T-cell (primary cell): ENCODE measurements at regions not wholly inside any gene's neighbourhood (a gene's known extent, or its start where the extent isn't known, plus 50 kb on each side); places are given as distances from the start of the nearest gene placed in this dataset.
A peak's percentile ranks its signal among the peaks of the same experiment; 100 is the strongest.

Experiments used
- ATAC-seq, 4 experiments: fragments of 200-7000 bp in 3 of 4; fragments of 150-1000 bp in 1 of 4; cut with Tn5 transposase; replicated peaks in 1 of 4; 1 replicate in 3 of 4; 2 replicates in 1 of 4; pipeline ENCODE4 v1.10.0; 2021; ENCODE audit warnings: moderate library complexity in 3 of 4, mild to moderate bottlenecking in 2 of 4, moderate number of reproducible peaks in 1 of 4
- CTCF ChIA-PET, 2 donors: fragments of 300-600 bp; sonication (Branson Sonifier 250); formaldehyde crosslinking; loops; one replicate each; lab custom pipeline; 2022; ENCODE audit warnings: antibody characterized with exemption in 2 of 2; lab: Charles Lee
- POLR2A ChIA-PET, 2 donors: fragments of 300-600 bp; sonication (Branson Sonifier 250); formaldehyde crosslinking; loops; one replicate each; lab custom pipeline; 2022; ENCODE audit warnings: antibody characterized with exemption in 2 of 2; lab: Charles Lee
- DNase-seq, 35 experiments: peaks; one replicate each; pipeline versions ENCODE4 v3.0.0 to v3.0.0-alpha.2; 2013 to 2023
- H3K27ac ChIP-seq: one replicate; pipeline ENCODE4 v1.5.1; 2013; ENCODE audit warnings: low read length
- H3K27me3 ChIP-seq, 2 experiments: replicated peaks in 1 of 2; 1 replicate in 1 of 2; 2 replicates in 1 of 2; pipeline versions ENCODE4 v1.6.1 to v1.7.0; 2013; ENCODE audit warnings: low read length in 1 of 2, mixed read lengths in 1 of 2; ENCODE audit not compliant: control insufficient read depth in 2 of 2, insufficient read depth in 2 of 2; ENCODE audit errors: extremely low read depth in 1 of 2
- H3K36me3 ChIP-seq, 2 donors: 1 replicate in 1 of 2; 2 replicates in 1 of 2; pipeline versions ENCODE4 v1.6.1 to v1.7.0; 2013; ENCODE audit warnings: low read length in 1 of 2; ENCODE audit not compliant: control insufficient read depth in 2 of 2, insufficient read depth in 1 of 2; ENCODE audit errors: extremely low read depth in 1 of 2
- H3K4me1 ChIP-seq, 2 experiments: 1 replicate in 1 of 2; 2 replicates in 1 of 2; pipeline versions ENCODE4 v1.6.1 to v1.7.0; 2013; ENCODE audit warnings: low read length in 2 of 2, mixed read lengths in 1 of 2; ENCODE audit not compliant: insufficient read depth in 2 of 2, control insufficient read depth in 1 of 2; ENCODE audit errors: extremely low read depth in 1 of 2
- H3K4me3 ChIP-seq, 2 donors: 1 replicate in 1 of 2; 2 replicates in 1 of 2; pipeline versions ENCODE4 v1.5.1 to v1.7.0; 2013; ENCODE audit warnings: mild to moderate bottlenecking in 2 of 2, low read length in 1 of 2, moderate library complexity in 1 of 2; ENCODE audit not compliant: control insufficient read depth in 1 of 2; ENCODE audit errors: extremely low read depth in 1 of 2
- H3K9me3 ChIP-seq: 2 replicates; pipeline ENCODE4 v1.7.0; 2013
- H3K27ac Mint-ChIP-seq, 2 donors: one replicate each; pipeline ENCODE4 v1.8.0; 2020 to 2021; ENCODE audit warnings: mild to moderate bottlenecking in 2 of 2, mixed read lengths in 2 of 2
- H3K27me3 Mint-ChIP-seq, 2 donors: one replicate each; pipeline ENCODE4 v1.8.0; 2021 to 2022; ENCODE audit warnings: mixed read lengths in 2 of 2
- H3K36me3 Mint-ChIP-seq: one replicate; pipeline ENCODE4 v1.8.0; 2021; ENCODE audit warnings: mixed read lengths
- H3K4me1 Mint-ChIP-seq, 3 donors: one replicate each; pipeline ENCODE4 v1.8.0; 2020 to 2022; ENCODE audit warnings: mixed read lengths in 3 of 3, mild to moderate bottlenecking in 1 of 3
- H3K4me3 Mint-ChIP-seq, 3 donors: one replicate each; pipeline ENCODE4 v1.8.0; 2020 to 2022; ENCODE audit warnings: mild to moderate bottlenecking in 3 of 3, mixed read lengths in 3 of 3, moderate library complexity in 3 of 3
- H3K9me3 Mint-ChIP-seq, 3 donors: one replicate each; pipeline ENCODE4 v1.8.0; 2020 to 2022; ENCODE audit warnings: mixed read lengths in 3 of 3
- WGBS: methylation state at CpG from one replicate; pipeline ENCODE4 v1.1.5; 2013; ENCODE audit warnings: missing lambda C conversion rate; ENCODE audit not compliant: insufficient coverage; 5-methylcytosine and 5-hydroxymethylcytosine counted together

DNA sequence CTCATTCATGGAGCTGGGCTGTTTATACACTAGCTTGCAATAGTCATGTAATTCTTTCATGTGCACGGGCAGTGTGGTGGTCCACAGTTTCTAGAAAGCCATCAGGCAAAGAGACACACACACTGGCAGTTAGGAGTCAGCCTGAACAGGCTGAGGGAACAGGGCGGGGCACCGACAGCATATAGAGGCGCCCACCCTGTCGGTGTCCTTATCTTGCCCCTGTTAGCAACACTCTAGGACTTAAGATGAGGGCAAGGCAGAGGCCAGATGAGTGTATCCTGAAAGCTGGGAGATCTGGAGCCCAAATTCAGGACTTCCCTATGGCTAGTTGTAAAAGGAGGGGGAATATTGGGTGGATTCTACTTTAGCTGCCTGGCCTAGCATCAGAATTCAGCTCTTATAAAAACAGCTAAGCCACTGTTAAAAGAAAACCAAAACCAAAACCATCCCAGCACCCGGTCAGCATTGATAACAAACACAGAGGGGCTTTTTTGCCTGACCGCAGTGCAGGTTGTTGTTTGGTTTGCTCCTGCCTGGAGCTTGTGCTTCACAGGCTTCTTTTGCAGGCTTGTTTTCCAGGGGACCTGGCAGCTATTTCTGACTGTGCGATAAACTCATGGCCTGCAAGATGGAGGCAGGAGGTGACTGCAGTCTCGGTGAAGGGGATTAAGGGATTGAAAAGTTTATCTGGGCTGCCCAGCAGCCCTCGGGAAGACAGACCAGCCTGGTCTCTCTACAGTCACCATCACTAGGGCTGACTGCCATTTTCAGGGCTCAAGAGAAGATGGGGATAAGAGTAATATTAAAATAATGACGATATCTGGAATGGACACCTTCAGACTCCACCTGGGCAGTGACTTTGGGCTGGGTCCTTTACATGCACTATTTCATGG is 638.9 kb downstream of the MID1IP1 start:
- peaks cover 0 to 10% of the 10 kb centered on the region in 2 experiments for H3K4me1 ChIP-seq
- H3K4me3 ChIP-seq = no peak overlapping the region
- H3K9me3 ChIP-seq = no peaks in the 10 kb centered on the region
- H3K4me1 Mint-ChIP-seq = peaks cover 13 to 37% (median 16%) of the 10 kb centered on the region in 3 donors
- no peaks in the 10 kb centered on the region for H3K36me3 ChIP-seq
- ChIA-PET CTCF (no interaction called here), POLR2A (no interaction called here)
- H3K27ac Mint-ChIP-seq = peak overlapping the region; percentile 83 to 84
- peak overlapping the region in 2 of 3 donors; percentile 14 to 50 for H3K4me3 Mint-ChIP-seq
- peaks cover 0 to 3% (median 0%) of the 10 kb centered on the region in 3 donors for H3K9me3 Mint-ChIP-seq
- ATAC-seq (peak in 2 of 4 experiments; percentile 19 to 47), DNase-seq (peak in 8 of 35 experiments; percentile 0 to 33 (median 2))
- H3K36me3 Mint-ChIP-seq = no peaks in the 10 kb centered on the region
- no peak overlapping the region for H3K27ac ChIP-seq
- peaks cover 3 to 9% of the 10 kb centered on the region in 2 donors for H3K27me3 Mint-ChIP-seq
- no peaks in the 10 kb centered on the region for H3K27me3 ChIP-seq
- WGBS = no CpG with 5 or more reads among the region's 11 CpGs

DNA sequence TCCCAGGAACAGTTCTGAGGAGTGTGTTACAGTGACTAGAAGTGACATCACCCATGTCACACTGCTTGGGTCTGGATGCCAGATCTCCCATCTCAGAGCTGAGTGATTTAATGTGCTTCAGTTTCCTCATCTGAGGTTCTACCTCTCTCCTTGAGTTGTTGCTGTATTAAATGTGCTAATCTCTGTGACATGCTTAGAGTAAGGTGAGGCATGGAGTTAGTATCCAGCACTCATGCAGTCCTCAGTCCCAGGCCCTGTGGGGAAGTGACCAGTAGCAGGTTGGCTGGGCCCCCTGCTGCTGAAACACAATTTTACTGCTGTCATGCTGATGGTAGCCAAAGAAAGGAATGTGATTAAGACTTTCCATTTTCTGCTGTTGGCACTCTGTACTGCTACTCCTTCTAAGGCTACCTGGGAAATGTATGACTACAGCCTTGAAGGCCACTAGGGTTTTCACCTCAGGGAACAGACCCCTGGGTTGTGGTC is 639.6 kb downstream of the MID1IP1 start:
- DNase-seq = no peak
- Histone ChIP-seq H3K36me3 (no peaks in the 10 kb centered on the region), H3K27ac (no peak overlapping the region), H3K4me1 (peaks cover 0 to 10% of the 10 kb centered on the region in 2 experiments), H3K9me3 (no peaks in the 10 kb centered on the region), H3K4me3 (no peak overlapping the region), H3K27me3 (no peaks in the 10 kb centered on the region)
- Mint-ChIP-seq H3K27ac (peak overlapping the region; percentile 83 to 84), H3K27me3 (peaks cover 3 to 9% of the 10 kb centered on the region in 2 donors), H3K36me3 (no peaks in the 10 kb centered on the region), H3K9me3 (peaks cover 0 to 3% (median 0%) of the 10 kb centered on the region in 3 donors), H3K4me3 (no peak overlapping the region), H3K4me1 (peaks cover 13 to 41% (median 16%) of the 10 kb centered on the region in 3 donors)
- no peak for ATAC-seq
- CTCF ChIA-PET = no interaction called here
- POLR2A ChIA-PET = no interaction called here

DNA sequence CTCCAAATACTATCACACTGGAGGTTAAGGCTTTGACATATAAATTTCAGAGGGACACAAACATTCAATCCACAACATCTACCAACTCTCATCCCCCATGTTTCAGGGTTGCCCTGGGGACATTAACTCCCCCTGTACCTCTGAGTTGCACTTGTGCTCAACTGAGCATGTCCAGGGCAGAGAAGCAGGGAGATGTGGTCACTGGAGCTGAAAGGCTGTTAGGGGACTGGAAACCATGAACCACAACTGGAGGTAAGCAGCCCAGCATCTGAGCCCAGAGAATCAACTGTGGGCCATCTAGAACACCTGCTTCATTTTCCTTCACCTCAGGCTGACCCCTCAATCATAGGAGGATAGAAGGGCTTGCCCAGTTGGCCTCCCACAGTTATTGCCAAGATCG is 641.1 kb downstream of the MID1IP1 start:
- no peak overlapping the region for H3K27ac Mint-ChIP-seq
- no peak overlapping the region for H3K4me3 ChIP-seq
- POLR2A ChIA-PET = no interaction called here

DNA sequence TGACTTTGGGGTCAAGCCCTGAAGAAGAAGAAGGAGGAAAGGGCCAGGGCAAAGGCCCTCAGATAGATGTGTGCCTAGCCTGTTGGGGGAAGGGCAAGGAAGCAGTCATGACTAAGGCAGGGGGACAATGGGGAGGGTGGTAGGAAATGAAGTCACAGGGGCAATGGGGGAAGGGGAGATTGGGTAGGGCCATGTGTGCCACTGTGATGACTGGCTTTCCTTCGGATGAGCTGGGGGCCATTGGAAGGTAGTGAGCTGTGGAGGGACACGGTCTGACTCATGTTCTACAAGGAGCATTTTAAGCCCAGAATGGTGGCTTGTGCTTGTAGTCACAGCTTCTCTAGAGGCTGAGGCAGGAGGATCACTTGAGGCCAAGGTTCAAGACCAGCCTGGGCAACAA is 642.0 kb downstream of the MID1IP1 start:
- H3K27me3 Mint-ChIP-seq = peaks cover 3 to 4% of the 10 kb centered on the region in 2 donors

More for the DNA sequence above, 641.1 kb downstream of the MID1IP1 start:
- CTCF ChIA-PET = no interaction called here
- H3K9me3 Mint-ChIP-seq = peaks cover 0 to 3% (median 0%) of the 10 kb centered on the region in 3 donors
- H3K4me1 Mint-ChIP-seq = peaks cover 13 to 37% (median 16%) of the 10 kb centered on the region in 3 donors
- H3K36me3 Mint-ChIP-seq = no peaks in the 10 kb centered on the region
- ATAC-seq (no peak), DNase-seq (no peak)
- Histone ChIP-seq H3K27me3 (no peaks in the 10 kb centered on the region), H3K9me3 (no peaks in the 10 kb centered on the region), H3K36me3 (no peaks in the 10 kb centered on the region), H3K4me1 (peaks cover 0 to 10% of the 10 kb centered on the region in 2 experiments), H3K27ac (no peak overlapping the region)
- H3K4me3 Mint-ChIP-seq = no peak overlapping the region
- WGBS = no CpG with 5 or more reads among the region's 1 CpG
- H3K27me3 Mint-ChIP-seq = peaks cover 3 to 4% of the 10 kb centered on the region in 2 donors

DNA sequence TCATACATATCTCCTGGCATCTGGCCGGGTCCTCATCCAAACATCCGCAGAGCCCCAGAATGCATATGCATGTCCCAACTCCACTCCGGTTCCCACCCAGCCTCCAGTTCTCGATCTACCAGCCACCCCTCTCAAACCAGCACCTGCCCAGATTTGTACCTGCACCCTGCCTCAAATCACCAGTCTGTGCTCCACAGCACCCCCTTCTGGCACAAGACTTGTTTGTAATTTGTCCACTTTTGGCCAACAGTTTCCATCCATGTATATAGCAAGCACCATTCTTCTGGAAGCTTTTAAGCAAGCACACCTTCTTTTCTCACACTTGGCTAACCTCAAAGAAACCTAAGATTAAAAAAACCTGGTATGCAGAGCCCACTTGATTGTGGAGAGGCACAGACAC is 644.1 kb downstream of the MID1IP1 start:
- no peak overlapping the region for H3K4me3 ChIP-seq
- no peaks in the 10 kb centered on the region for H3K27me3 ChIP-seq
- ATAC-seq = no peak
- DNase-seq = peak in 22 of 35 experiments; percentile 3 to 57 (median 23)
- H3K36me3 ChIP-seq = no peaks in the 10 kb centered on the region
- WGBS = 63% methylated on average over 2 of the region's 4 CpGs
- H3K27ac ChIP-seq = no peak overlapping the region
- Mint-ChIP-seq H3K27ac (no peak overlapping the region), H3K9me3 (no peaks in the 10 kb centered on the region), H3K27me3 (peaks cover 3 to 4% of the 10 kb centered on the region in 2 donors), H3K4me3 (no peak overlapping the region), H3K36me3 (no peaks in the 10 kb centered on the region), H3K4me1 (peaks cover 23 to 46% (median 24%) of the 10 kb centered on the region in 3 donors)
- no peaks in the 10 kb centered on the region for H3K9me3 ChIP-seq
- ChIA-PET CTCF (interaction anchor here in 1 of 2 donors (1.0 kb wide), 1 partner anchor 183 kb away, joined by 4 read pairs; no protein-coding TSS in a partner anchor), POLR2A (no interaction called here)
- peaks cover 0 to 13% of the 10 kb centered on the region in 2 experiments for H3K4me1 ChIP-seq

More for the DNA sequence above, 642.0 kb downstream of the MID1IP1 start:
- Mint-ChIP-seq H3K36me3 (no peaks in the 10 kb centered on the region), H3K4me3 (no peak overlapping the region), H3K4me1 (peaks cover 16 to 40% (median 21%) of the 10 kb centered on the region in 3 donors), H3K27ac (no peak overlapping the region), H3K9me3 (no peaks in the 10 kb centered on the region)
- POLR2A ChIA-PET = no interaction called here
- Histone ChIP-seq H3K27ac (no peak overlapping the region), H3K36me3 (no peaks in the 10 kb centered on the region), H3K27me3 (no peaks in the 10 kb centered on the region), H3K4me3 (no peak overlapping the region), H3K4me1 (peaks cover 0 to 10% of the 10 kb centered on the region in 2 experiments), H3K9me3 (no peaks in the 10 kb centered on the region)
- DNase-seq (no peak), ATAC-seq (no peak)
- no CpG with 5 or more reads among the region's 2 CpGs for WGBS
- CTCF ChIA-PET = no interaction called here

DNA sequence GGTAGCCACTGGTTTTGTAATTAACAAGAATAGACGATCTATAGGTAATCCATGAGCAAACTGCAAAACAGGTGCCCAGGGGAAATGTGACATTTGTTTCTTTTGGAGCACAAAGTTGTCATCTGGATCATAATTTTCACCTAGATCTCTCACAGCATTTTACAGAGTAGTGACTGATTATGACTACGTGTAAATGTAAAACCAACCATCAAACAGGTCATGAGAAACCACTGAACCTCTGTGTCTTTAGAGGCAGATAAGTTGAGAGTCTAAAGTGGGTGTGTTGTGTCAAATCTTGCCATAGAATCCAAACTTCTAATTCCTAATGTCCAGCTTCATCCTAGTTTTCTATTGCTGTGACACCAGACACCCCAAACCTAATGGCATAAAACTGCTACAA is 648.1 kb downstream of the MID1IP1 start:
- ATAC-seq = no peak
- H3K27ac ChIP-seq = no peak overlapping the region
- H3K4me1 ChIP-seq = peaks cover 0 to 18% of the 10 kb centered on the region in 2 experiments
- peaks cover 22 to 35% (median 26%) of the 10 kb centered on the region in 3 donors for H3K4me1 Mint-ChIP-seq
- no peak overlapping the region for H3K4me3 Mint-ChIP-seq
- no peaks in the 10 kb centered on the region for H3K9me3 Mint-ChIP-seq
- no peak overlapping the region for H3K27ac Mint-ChIP-seq
- DNase-seq = no peak
- H3K36me3 Mint-ChIP-seq = no peaks in the 10 kb centered on the region
- CTCF ChIA-PET = no interaction called here
- POLR2A ChIA-PET = no interaction called here
- no peaks in the 10 kb centered on the region for H3K9me3 ChIP-seq
- WGBS = no CpG with 5 or more reads among the region's 2 CpGs
- H3K27me3 Mint-ChIP-seq = peaks cover 0 to 4% of the 10 kb centered on the region in 2 donors
- no peaks in the 10 kb centered on the region for H3K27me3 ChIP-seq
- no peak overlapping the region for H3K4me3 ChIP-seq
- no peaks in the 10 kb centered on the region for H3K36me3 ChIP-seq
